HEK293T (cell line): ENCODE measurements at regions not wholly inside any gene's neighbourhood (a gene's known extent, or its start where the extent isn't known, plus 50 kb on each side); places are given as distances from the start of the nearest gene placed in this dataset.

Experiments used
- CTCF ChIA-PET: fragments of 350-600 bp; formaldehyde crosslinking; extraction: SDS; loops from one replicate; lab custom pipeline; 2021; ENCODE audit warnings: antibody characterized with exemption, inconsistent platforms; lab: Yijun Ruan, JAX
- POLR2A ChIA-PET: fragments of 350-600 bp; formaldehyde crosslinking; extraction: SDS; loops from one replicate; lab custom pipeline; 2020; ENCODE audit warnings: antibody characterized with exemption, inconsistent platforms; lab: Yijun Ruan, JAX
- DNase-seq: peaks from one replicate; pipeline ENCODE4 v3.0.0; 2012; ENCODE audit warnings: mixed read lengths; ENCODE audit errors: extremely low spot score
- ARNT ChIP-seq: fragments of 450-650 bp; IDR thresholded peaks from 2 replicates; pipeline ENCODE4 v1.6.1; 2017; ENCODE audit warnings: mild to moderate bottlenecking
- BHLHE40 ChIP-seq: fragments of 450-650 bp; IDR thresholded peaks from 2 replicates; pipeline ENCODE4 v1.6.1; 2016; ENCODE audit warnings: mild to moderate bottlenecking, moderate library complexity, borderline replicate concordance
- CTBP1 ChIP-seq: fragments of 450-650 bp; IDR thresholded peaks from 2 replicates; pipeline ENCODE4 v1.6.1; 2016; ENCODE audit warnings: borderline replicate concordance
- ELF4 ChIP-seq: fragments of 450-650 bp; IDR thresholded peaks from 2 replicates; pipeline ENCODE4 v1.6.1; 2017; ENCODE audit warnings: antibody characterized with exemption
- FOXA1 ChIP-seq: fragments of 450-650 bp; IDR thresholded peaks from 2 replicates; pipeline ENCODE4 v1.6.1; 2016; ENCODE audit warnings: mild to moderate bottlenecking
- FOXK2 ChIP-seq: fragments of 450-650 bp; IDR thresholded peaks from 2 replicates; pipeline ENCODE4 v1.6.1; 2016; ENCODE audit warnings: mild to moderate bottlenecking
- FOXM1 ChIP-seq: fragments of 450-650 bp; IDR thresholded peaks from 2 replicates; pipeline ENCODE4 v1.6.1; 2017; ENCODE audit warnings: mild to moderate bottlenecking, borderline replicate concordance
- HDGF ChIP-seq: fragments of 450-650 bp; IDR thresholded peaks from 2 replicates; pipeline ENCODE4 v1.6.1; 2017; ENCODE audit warnings: antibody characterized with exemption, borderline replicate concordance
- L3MBTL2 ChIP-seq: fragments of 450-650 bp; conservative IDR thresholded peaks from 2 replicates; pipeline ENCODE4 v1.6.1; 2016; ENCODE audit warnings: mild to moderate bottlenecking
- LEF1 ChIP-seq: fragments of 450-650 bp; IDR thresholded peaks from 2 replicates; pipeline ENCODE4 v1.6.1; 2017; ENCODE audit warnings: mild to moderate bottlenecking, borderline replicate concordance
- NFRKB ChIP-seq: fragments of 450-650 bp; IDR thresholded peaks from 2 replicates; pipeline ENCODE4 v1.6.1; 2016; ENCODE audit warnings: mild to moderate bottlenecking, moderate library complexity
- PKNOX1 ChIP-seq: fragments of 450-650 bp; IDR thresholded peaks from 2 replicates; pipeline ENCODE4 v1.6.1; 2016
- SP1 ChIP-seq: fragments of 450-650 bp; IDR thresholded peaks from 2 replicates; pipeline ENCODE4 v1.6.1; 2017
- SUZ12 ChIP-seq: fragments of 450-650 bp; IDR thresholded peaks from 2 replicates; pipeline ENCODE4 v1.6.1; 2016; ENCODE audit warnings: mild to moderate bottlenecking
- TARDBP ChIP-seq: fragments of 450-650 bp; IDR thresholded peaks from 2 replicates; pipeline ENCODE4 v1.6.1; 2016
- ZNF384 ChIP-seq: fragments of 450-650 bp; IDR thresholded peaks from 2 replicates; pipeline ENCODE4 v1.6.1; 2016

GRCh38 chr18:44197832-44198611 is 482.7 kb upstream of the SETBP1 start:
- CTCF ChIA-PET: no interaction called here
- DNase-seq: no peak
- POLR2A ChIA-PET: no interaction called here
- no peak for TF ChIP-seq HDGF
- TF ChIP-seq FOXM1: no peak
- no peak for TF ChIP-seq CTBP1
- TF ChIP-seq FOXK2: no peak
- TF ChIP-seq ARNT: no peak
- TF ChIP-seq NFRKB: no peak
- no peak for TF ChIP-seq ELF4
- TF ChIP-seq L3MBTL2: no peak
- TF ChIP-seq PKNOX1: no peak
- TF ChIP-seq TARDBP: no peak
- no peak for TF ChIP-seq ZNF384
- no peak for TF ChIP-seq FOXA1
- TF ChIP-seq LEF1: no peak
- no peak for TF ChIP-seq SUZ12
- no peak for TF ChIP-seq BHLHE40
- TF ChIP-seq SP1: no peak

- DNase-seq: no peak
- POLR2A ChIA-PET: no interaction called here
- no peak for TF ChIP-seq BHLHE40
- TF ChIP-seq FOXA1: no peak
- TF ChIP-seq HDGF: no peak
- no peak for TF ChIP-seq TARDBP
- no peak for TF ChIP-seq FOXK2
- no peak for TF ChIP-seq ZNF384
- TF ChIP-seq ELF4: no peak
- no peak for TF ChIP-seq PKNOX1
- CTCF ChIA-PET: no interaction called here
These were observed 481.9 kb upstream of the SETBP1 start for GRCh38 chr18:44198612-44199284.

- no peak for TF ChIP-seq SUZ12
- TF ChIP-seq TARDBP: no peak
- TF ChIP-seq BHLHE40: no peak
- no peak for TF ChIP-seq FOXM1
- no peak for TF ChIP-seq L3MBTL2
- no peak for TF ChIP-seq ARNT
- TF ChIP-seq FOXA1: no peak
- TF ChIP-seq ZNF384: no peak
- no peak for TF ChIP-seq CTBP1
- TF ChIP-seq PKNOX1: no peak
- no peak for TF ChIP-seq NFRKB
- TF ChIP-seq SP1: no peak
- no peak for TF ChIP-seq ELF4
- ChIA-PET POLR2A (no interaction called here), CTCF (no interaction called here)
- DNase-seq: no peak
These were observed 467.4 kb upstream of the SETBP1 start for GRCh38 chr18:44213293-44213692.

- POLR2A ChIA-PET: no interaction called here
- no peak for DNase-seq
- TF ChIP-seq FOXA1 (no peak), HDGF (no peak), ARNT (no peak)
- CTCF ChIA-PET: no interaction called here
These were observed 466.3 kb upstream of the SETBP1 start for GRCh38 chr18:44214396-44214795.

- TF ChIP-seq SUZ12 (no peak), BHLHE40 (no peak), ARNT (no peak), PKNOX1 (no peak), FOXM1 (no peak), CTBP1 (no peak), FOXA1 (no peak), HDGF (no peak), L3MBTL2 (no peak), SP1 (no peak), FOXK2 (no peak)
- ChIA-PET CTCF (no interaction called here), POLR2A (no interaction called here)
- DNase-seq: no peak
These were observed 464.5 kb upstream of the SETBP1 start for GRCh38 chr18:44216169-44216568.

GRCh38 chr18:44227501-44227900 is 453.2 kb upstream of the SETBP1 start:
- CTCF ChIA-PET: no interaction called here

More at GRCh38 chr18:44227501-44227900, 453.2 kb upstream of the SETBP1 start:
- POLR2A ChIA-PET: no interaction called here
- TF ChIP-seq SUZ12 (no peak), SP1 (no peak), FOXA1 (no peak), FOXK2 (no peak)
- no peak for DNase-seq
